ENCODE measurements at regions not wholly inside any gene's neighbourhood (a gene's known extent, or its start where the extent isn't known, plus 50 kb on each side); places are given as distances from the start of the nearest gene placed in this dataset.
A peak's percentile ranks its signal among the peaks of the same experiment; 100 is the strongest.

GRCh38 chr6:33915134-33915533, 111.3 kb upstream of the MLN start:
- Mint-ChIP-seq H3K4me1 (peaks cover 9 to 13% (median 10%) of the 10 kb centered on the region in 3 donors), H3K36me3 (peaks cover 3% of the 10 kb centered on the region), H3K27ac (no peak overlapping the region), H3K27me3 (peaks cover 3% of the 10 kb centered on the region), H3K9me3 (no peaks in the 10 kb centered on the region), H3K4me3 (peak overlapping the region in 2 of 4 donors; percentile 58 to 81)

DNA sequence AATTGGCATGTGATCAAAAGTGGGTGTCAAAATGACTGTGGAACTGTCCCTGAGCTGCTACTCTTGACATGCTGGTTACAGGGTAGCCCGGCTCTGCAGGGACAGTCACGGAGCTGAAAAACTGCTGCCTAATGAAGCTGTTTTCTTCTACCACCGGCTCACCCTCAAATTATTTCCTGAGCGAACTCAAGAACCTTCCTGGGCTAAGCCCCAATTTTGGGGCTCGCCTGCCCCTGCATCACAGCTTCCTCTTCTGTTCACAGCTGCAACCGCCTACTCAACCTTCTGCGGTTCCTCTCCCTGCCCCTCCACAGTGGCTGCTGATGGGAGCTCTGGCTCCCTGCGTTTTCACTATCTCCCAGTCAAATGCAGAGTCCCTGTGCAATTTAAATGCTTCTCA, 110.8 kb upstream of the MLN start:
- Mint-ChIP-seq H3K9me3 (no peaks in the 10 kb centered on the region), H3K4me3 (peak overlapping the region in 3 of 4 donors; percentile 18 to 81 (median 58)), H3K36me3 (peaks cover 3% of the 10 kb centered on the region), H3K4me1 (peaks cover 9 to 13% (median 10%) of the 10 kb centered on the region in 3 donors), H3K27ac (peak overlapping the region in 1 of 3 donors; percentile 60), H3K27me3 (peaks cover 3% of the 10 kb centered on the region)

GRCh38 chr6:33912195-33912594, 108.4 kb upstream of the MLN start:
- Mint-ChIP-seq H3K27ac (no peak overlapping the region), H3K27me3 (peaks cover 3% of the 10 kb centered on the region), H3K36me3 (peaks cover 2% of the 10 kb centered on the region), H3K9me3 (no peaks in the 10 kb centered on the region), H3K4me3 (no peak overlapping the region), H3K4me1 (peaks cover 10 to 23% (median 12%) of the 10 kb centered on the region in 3 donors)

DNA sequence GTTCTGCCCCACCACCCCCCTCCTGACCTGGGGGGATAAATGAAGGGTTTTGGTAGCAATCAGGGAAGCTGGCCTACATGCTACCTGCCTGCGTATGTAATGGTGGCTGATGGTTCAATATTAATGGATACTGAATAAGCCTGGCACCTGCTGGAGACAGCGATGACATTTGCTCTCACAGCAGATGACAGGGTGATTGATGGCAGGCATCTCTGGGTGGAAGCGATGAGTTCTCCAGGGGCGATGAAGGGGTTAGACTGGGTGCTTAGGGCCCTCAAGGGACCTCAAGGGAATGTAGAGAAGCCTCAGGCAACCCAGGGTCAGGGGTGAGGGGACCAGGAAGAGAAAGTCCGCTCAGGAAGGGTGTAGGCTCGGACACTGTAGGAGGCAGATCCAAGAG, 107.7 kb upstream of the MLN start:
- H3K27me3 Mint-ChIP-seq = peaks cover 3% of the 10 kb centered on the region
- H3K4me3 Mint-ChIP-seq = no peak overlapping the region
- H3K36me3 Mint-ChIP-seq = peaks cover 1% of the 10 kb centered on the region
- H3K4me1 Mint-ChIP-seq = peaks cover 10 to 23% (median 12%) of the 10 kb centered on the region in 3 donors
- H3K27ac Mint-ChIP-seq = peak overlapping the region in 1 of 3 donors; percentile 24
- H3K9me3 Mint-ChIP-seq = no peaks in the 10 kb centered on the region

- no peak overlapping the region for H3K4me3 Mint-ChIP-seq
- peaks cover 10 to 29% (median 12%) of the 10 kb centered on the region in 3 donors for H3K4me1 Mint-ChIP-seq
- peaks cover 2% of the 10 kb centered on the region for H3K27me3 Mint-ChIP-seq
- H3K27ac Mint-ChIP-seq = no peak overlapping the region
- no peaks in the 10 kb centered on the region for H3K9me3 Mint-ChIP-seq
- H3K36me3 Mint-ChIP-seq = peaks cover 1% of the 10 kb centered on the region
Observed at GRCh38 chr6:33910594-33910993, 106.8 kb upstream of the MLN start.

DNA sequence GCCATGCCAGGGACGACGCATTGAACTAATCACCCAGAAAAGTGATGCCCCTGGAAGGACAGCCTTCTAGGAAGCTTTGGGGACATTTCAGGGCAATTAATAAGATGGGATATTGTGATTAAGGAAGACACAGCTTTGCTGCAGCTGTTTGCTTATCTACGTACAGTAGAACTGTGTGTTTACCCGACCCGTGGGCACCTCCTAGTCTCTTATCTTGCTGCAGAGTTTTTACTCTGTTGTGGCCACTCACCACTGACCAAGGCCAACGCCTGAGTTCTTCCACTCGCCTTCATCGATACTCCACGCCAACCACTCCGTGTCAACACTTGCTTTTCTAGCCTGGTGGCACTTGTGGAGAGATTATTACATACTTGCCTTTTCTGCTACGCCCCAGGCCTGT, 105.9 kb upstream of the MLN start:
- H3K36me3 Mint-ChIP-seq = peaks cover 1% of the 10 kb centered on the region
- peaks cover 14 to 34% (median 15%) of the 10 kb centered on the region in 3 donors for H3K4me1 Mint-ChIP-seq
- H3K27ac Mint-ChIP-seq = no peak overlapping the region
- no peak overlapping the region for H3K4me3 Mint-ChIP-seq
- H3K27me3 Mint-ChIP-seq = no peaks in the 10 kb centered on the region
- no peaks in the 10 kb centered on the region for H3K9me3 Mint-ChIP-seq

GRCh38 chr6:33908025-33908424, 104.2 kb upstream of the MLN start:
- Mint-ChIP-seq H3K27ac (no peak overlapping the region), H3K4me1 (peaks cover 8 to 25% (median 10%) of the 10 kb centered on the region in 3 donors), H3K36me3 (peaks cover 1% of the 10 kb centered on the region), H3K9me3 (no peaks in the 10 kb centered on the region), H3K4me3 (no peak overlapping the region), H3K27me3 (no peaks in the 10 kb centered on the region)

DNA sequence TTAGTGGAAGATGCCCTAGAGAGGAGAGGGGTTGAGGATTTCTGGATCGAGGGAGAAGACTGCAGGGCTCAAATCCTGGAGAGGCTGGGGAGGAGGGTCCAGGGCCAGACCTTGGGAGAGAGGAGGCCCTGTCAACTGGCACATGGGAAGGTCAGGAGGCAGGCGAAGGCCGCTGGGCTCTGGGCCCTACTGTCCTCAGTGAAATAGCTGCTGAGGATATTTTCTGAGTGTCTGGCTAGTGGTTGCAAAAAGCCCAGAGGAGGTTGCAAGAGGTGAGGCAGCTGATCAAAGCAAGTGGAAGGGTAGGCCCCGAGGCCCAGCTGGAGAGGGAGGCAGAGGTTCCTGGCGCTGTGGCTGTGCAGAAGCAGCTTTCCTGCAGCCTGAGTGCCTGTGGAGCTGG, 103.4 kb upstream of the MLN start:
- Mint-ChIP-seq H3K4me1 (peaks cover 8 to 25% (median 10%) of the 10 kb centered on the region in 3 donors), H3K27ac (no peak overlapping the region), H3K4me3 (no peak overlapping the region), H3K27me3 (no peaks in the 10 kb centered on the region), H3K36me3 (peaks cover 1% of the 10 kb centered on the region), H3K9me3 (no peaks in the 10 kb centered on the region)

GRCh38 chr6:33906439-33906838, 102.6 kb upstream of the MLN start:
- H3K27ac Mint-ChIP-seq = no peak overlapping the region
- H3K36me3 Mint-ChIP-seq = peaks cover 1% of the 10 kb centered on the region
- H3K4me1 Mint-ChIP-seq = peaks cover 8 to 25% (median 10%) of the 10 kb centered on the region in 3 donors
- H3K9me3 Mint-ChIP-seq = no peaks in the 10 kb centered on the region
- no peaks in the 10 kb centered on the region for H3K27me3 Mint-ChIP-seq
- no peak overlapping the region for H3K4me3 Mint-ChIP-seq

GRCh38 chr6:33905071-33905609, 101.3 kb upstream of the MLN start:
- Mint-ChIP-seq H3K27ac (peak overlapping the region; percentile 23 to 85 (median 63)), H3K9me3 (no peaks in the 10 kb centered on the region), H3K27me3 (peaks cover 4% of the 10 kb centered on the region), H3K36me3 (peaks cover 1% of the 10 kb centered on the region), H3K4me1 (peaks cover 8 to 25% (median 10%) of the 10 kb centered on the region in 3 donors), H3K4me3 (peak overlapping the region in 3 of 4 donors; percentile 10 to 85 (median 29))

GRCh38 chr6:33904747-33905065, 100.9 kb upstream of the MLN start:
- Mint-ChIP-seq H3K27me3 (peaks cover 5% of the 10 kb centered on the region), H3K36me3 (peaks cover 1% of the 10 kb centered on the region), H3K4me3 (peak overlapping the region; percentile 9 to 64 (median 25)), H3K4me1 (peaks cover 8 to 25% (median 10%) of the 10 kb centered on the region in 3 donors), H3K9me3 (no peaks in the 10 kb centered on the region), H3K27ac (peak overlapping the region; percentile 23 to 85 (median 50))

DNA sequence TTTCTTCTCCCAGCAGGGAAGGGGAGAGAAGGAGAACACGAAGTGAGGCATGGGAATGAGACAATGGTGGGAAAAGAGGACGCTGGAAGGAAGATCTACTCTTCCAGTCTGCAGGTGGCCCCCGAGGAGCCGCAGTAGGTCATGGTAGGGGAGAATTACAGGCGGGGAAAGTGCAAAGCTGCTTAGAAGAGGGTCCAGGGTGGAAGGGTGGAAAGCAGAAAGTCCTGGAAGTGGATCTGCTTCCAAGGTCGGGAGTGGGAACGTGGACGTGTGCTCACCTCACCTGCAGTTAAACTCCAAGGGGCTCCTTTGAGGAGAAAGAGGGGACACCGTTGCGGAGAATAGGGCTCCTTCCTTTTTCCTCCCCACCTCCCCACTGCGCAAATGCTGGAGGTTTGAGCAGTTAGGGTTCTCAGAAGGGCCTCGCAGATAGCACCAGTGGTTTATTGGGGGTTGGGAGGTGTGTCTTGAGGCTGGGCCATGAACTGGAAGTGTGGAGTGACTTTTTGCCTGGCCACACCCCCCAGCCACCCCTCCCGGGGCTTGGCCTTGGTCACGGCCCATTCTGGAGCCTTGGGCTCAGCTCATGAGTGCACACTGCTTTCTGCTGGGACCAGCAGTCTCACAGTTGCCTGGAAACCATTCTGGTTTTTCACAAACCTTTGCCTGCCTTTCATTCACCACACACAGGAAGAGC, 100.4 kb upstream of the MLN start:
- Mint-ChIP-seq H3K4me3 (peak overlapping the region in 3 of 4 donors; percentile 9 to 71 (median 40)), H3K36me3 (peaks cover 1% of the 10 kb centered on the region), H3K27me3 (peaks cover 5% of the 10 kb centered on the region), H3K27ac (peak overlapping the region; percentile 23 to 90 (median 50)), H3K9me3 (no peaks in the 10 kb centered on the region), H3K4me1 (peaks cover 8 to 25% (median 10%) of the 10 kb centered on the region in 3 donors)

- peak overlapping the region in 2 of 3 donors; percentile 23 to 74 for H3K27ac Mint-ChIP-seq
- no peaks in the 10 kb centered on the region for H3K9me3 Mint-ChIP-seq
- H3K27me3 Mint-ChIP-seq = peaks cover 8% of the 10 kb centered on the region
- peaks cover 8 to 23% (median 8%) of the 10 kb centered on the region in 3 donors for H3K4me1 Mint-ChIP-seq
- no peaks in the 10 kb centered on the region for H3K36me3 Mint-ChIP-seq
- peak overlapping the region in 2 of 4 donors; percentile 40 to 71 for H3K4me3 Mint-ChIP-seq
Observed at GRCh38 chr6:33903579-33903978, 99.8 kb upstream of the MLN start.

GRCh38 chr6:33902457-33902853, 98.7 kb upstream of the MLN start:
- Mint-ChIP-seq H3K27ac (peak overlapping the region in 1 of 3 donors; percentile 29), H3K4me3 (peak overlapping the region in 1 of 4 donors; percentile 10), H3K27me3 (peaks cover 8% of the 10 kb centered on the region)

DNA sequence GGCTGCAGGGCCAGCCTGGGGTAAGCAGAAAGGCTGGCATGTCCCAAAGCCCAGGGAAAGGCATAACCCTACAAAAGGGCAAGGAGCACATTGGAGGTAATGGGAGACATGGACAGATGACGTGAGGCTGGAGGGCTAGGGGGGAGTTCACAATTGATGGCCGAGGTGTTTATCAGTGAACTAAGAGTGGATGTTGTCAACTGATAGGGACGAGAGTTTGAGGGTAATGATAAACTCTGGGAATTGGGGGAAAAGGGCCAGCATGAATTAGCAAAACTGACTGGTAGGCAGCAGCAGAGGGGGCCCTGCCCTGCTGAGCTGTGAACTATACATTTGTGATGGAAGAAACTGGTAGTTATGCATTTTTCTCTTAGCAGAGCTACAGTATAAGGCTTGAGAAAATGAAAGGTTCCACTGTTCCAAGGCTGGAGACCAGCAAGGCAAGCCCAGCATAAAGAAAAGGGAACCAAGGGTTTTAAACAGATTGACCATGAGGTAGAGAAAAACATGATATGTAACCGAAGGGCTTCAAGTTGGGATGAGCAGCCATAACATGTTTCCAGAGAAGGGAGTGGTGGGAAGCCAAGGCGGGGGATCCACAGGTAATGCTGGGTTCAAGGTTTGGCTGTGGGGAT, 98.1 kb upstream of the MLN start:
- no peaks in the 10 kb centered on the region for H3K9me3 Mint-ChIP-seq
- H3K27ac Mint-ChIP-seq = no peak overlapping the region
- H3K27me3 Mint-ChIP-seq = peaks cover 11% of the 10 kb centered on the region
- no peaks in the 10 kb centered on the region for H3K36me3 Mint-ChIP-seq
- H3K4me3 Mint-ChIP-seq = no peak overlapping the region
- H3K4me1 Mint-ChIP-seq = peaks cover 7 to 15% (median 8%) of the 10 kb centered on the region in 3 donors

More at GRCh38 chr6:33902457-33902853, 98.7 kb upstream of the MLN start:
- peaks cover 8 to 15% (median 8%) of the 10 kb centered on the region in 3 donors for H3K4me1 Mint-ChIP-seq
- no peaks in the 10 kb centered on the region for H3K36me3 Mint-ChIP-seq
- no peaks in the 10 kb centered on the region for H3K9me3 Mint-ChIP-seq

Measured in IgD-negative memory B cell (primary cell).